ENCODE measurements at regions not wholly inside any gene's neighbourhood (a gene's known extent, or its start where the extent isn't known, plus 50 kb on each side); places are given as distances from the start of the nearest gene placed in this dataset.

DNA sequence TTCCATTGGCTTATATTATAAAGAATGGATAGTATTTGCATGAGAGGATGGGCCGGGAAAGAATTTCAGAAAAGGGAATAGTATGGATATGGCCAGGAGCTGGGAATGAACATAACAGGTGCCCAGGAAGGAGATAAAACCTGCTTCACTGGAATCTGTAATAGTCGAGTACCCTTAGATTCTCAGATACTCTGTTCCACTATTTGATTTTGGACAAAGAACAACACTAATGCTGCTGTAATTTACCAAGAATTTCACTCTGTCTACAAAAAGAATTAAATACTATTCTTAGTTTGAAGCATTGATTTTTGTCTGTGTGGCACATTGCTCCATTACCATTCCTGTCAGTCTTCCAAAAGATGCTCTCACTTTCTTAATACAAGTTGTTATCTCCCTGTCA is 718.2 kb upstream of the LRRN3 start:
- TF ChIP-seq CREB1 (IDR thresholded peaks at IDR 0.05) (no peak), CREB1 (CRISPR knock-in tag; IDR thresholded peaks at IDR 0.05) (no peak), MTF2 (CRISPR knock-in tag; IDR thresholded peaks at IDR 0.05; ENCODE audit: borderline replicate concordance) (no peak), ZNF839 (CRISPR knock-in tag; IDR thresholded peaks at IDR 0.05; ENCODE audit: borderline replicate concordance) (no peak), FOXO1 (CRISPR knock-in tag; IDR thresholded peaks at IDR 0.05) (no peak), POLR2AphosphoS5 (IDR thresholded peaks at IDR 0.05; ENCODE audit: low read depth, low read length) (no peak)
- TF ChIP-seq, protein P1, sequence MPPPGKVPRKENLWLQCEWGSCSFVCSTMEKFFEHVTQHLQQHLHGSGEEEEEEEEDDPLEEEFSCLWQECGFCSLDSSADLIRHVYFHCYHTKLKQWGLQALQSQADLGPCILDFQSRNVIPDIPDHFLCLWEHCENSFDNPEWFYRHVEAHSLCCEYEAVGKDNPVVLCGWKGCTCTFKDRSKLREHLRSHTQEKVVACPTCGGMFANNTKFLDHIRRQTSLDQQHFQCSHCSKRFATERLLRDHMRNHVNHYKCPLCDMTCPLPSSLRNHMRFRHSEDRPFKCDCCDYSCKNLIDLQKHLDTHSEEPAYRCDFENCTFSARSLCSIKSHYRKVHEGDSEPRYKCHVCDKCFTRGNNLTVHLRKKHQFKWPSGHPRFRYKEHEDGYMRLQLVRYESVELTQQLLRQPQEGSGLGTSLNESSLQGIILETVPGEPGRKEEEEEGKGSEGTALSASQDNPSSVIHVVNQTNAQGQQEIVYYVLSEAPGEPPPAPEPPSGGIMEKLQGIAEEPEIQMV (CRISPR knock-in tag; IDR thresholded peaks at IDR 0.05; ENCODE audit: low read depth): no peak
- FAIRE-seq: no peak
- CTCF ChIA-PET (ENCODE audit: low intra/inter-chr PET ratio, low total read pairs): no interaction called here
- no peak overlapping the region for H3K9ac ChIP-seq (ENCODE audit: insufficient read depth, low read depth, low read length)
- H3K4me2 ChIP-seq (ENCODE audit: low read depth, low read length): no peak overlapping the region
- H3K79me2 ChIP-seq (ENCODE audit: insufficient read depth, low read length): no peaks in the 10 kb centered on the region
- no peaks in the 10 kb centered on the region for H4K20me1 ChIP-seq (ENCODE audit: insufficient read depth, low read length)
- intact Hi-C loops (cut with micrococcal nuclease; ENCODE audit: unreplicated experiment) (no loop called here), in situ Hi-C loops (cut with HindIII; ENCODE audit: extremely low pct_ligation_motif_present, low pct_unique_long_range_greater_than_20kb) (no loop called here)
- no peak overlapping the region for H2AFZ ChIP-seq (ENCODE audit: low read length)
- no peaks in the 10 kb centered on the region for H3K9me3 ChIP-seq (ENCODE audit: low read length)
- no peak for DNase-seq (ENCODE audit: low spot score)
- ATAC-seq: no peak
- WGBS (ENCODE audit: low lambda C conversion rate): 20% methylated on average over 2 of the region's 2 CpGs
- H3K4me3 ChIP-seq (replicated peaks in 1 of 3; ENCODE audit: insufficient read depth in 1 of 3, low read depth in 2 of 3, low read length in 3 of 3): no peak overlapping the region
- H3K4me1 ChIP-seq (ENCODE audit: insufficient read depth, low read length): no peaks in the 10 kb centered on the region
- no TSS peak for BruUV-seq (replicated peaks)
- H3K36me3 ChIP-seq (replicated peaks in 1 of 2; ENCODE audit: control insufficient read depth in 1 of 2, insufficient read depth in 2 of 2, low read length in 2 of 2): no peaks in the 10 kb centered on the region
- no peaks in the 10 kb centered on the region for H3K27me3 ChIP-seq (ENCODE audit: control insufficient read depth in 1 of 2, insufficient read depth in 2 of 2, low read length in 2 of 2)
- POLR2A ChIA-PET: no interaction called here
- no peak overlapping the region for H3K27ac ChIP-seq (ENCODE audit: extremely low read length, insufficient read depth, low read length)

DNA sequence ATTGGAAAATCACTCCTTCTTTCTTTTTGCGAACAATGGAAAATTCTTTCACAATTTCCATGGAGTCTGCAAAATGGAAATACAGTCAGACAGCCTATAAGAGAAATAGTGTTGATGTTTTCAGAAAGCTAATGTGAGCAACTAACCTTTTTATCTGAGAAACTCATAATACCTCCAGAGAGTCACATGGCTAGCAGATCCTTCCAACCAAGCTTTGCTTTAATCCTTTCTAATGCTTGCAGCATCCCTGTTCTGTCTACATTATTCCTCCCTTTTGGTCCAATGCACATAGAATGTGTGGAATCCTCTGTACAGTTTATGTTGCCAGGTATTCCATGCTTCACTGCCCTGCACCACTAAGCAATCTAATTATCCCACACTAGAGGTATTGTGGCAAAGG is 717.5 kb upstream of the LRRN3 start:
- Histone ChIP-seq H3K27ac (ENCODE audit: extremely low read length, insufficient read depth, low read length) (no peak overlapping the region), H3K36me3 (replicated peaks in 1 of 2; ENCODE audit: control insufficient read depth in 1 of 2, insufficient read depth in 2 of 2, low read length in 2 of 2) (no peaks in the 10 kb centered on the region), H3K4me3 (replicated peaks in 1 of 3; ENCODE audit: insufficient read depth in 1 of 3, low read depth in 2 of 3, low read length in 3 of 3) (no peak overlapping the region), H3K4me2 (ENCODE audit: low read depth, low read length) (no peak overlapping the region), H3K27me3 (ENCODE audit: control insufficient read depth in 1 of 2, insufficient read depth in 2 of 2, low read length in 2 of 2) (no peaks in the 10 kb centered on the region), H3K9ac (ENCODE audit: insufficient read depth, low read depth, low read length) (no peak overlapping the region), H2AFZ (ENCODE audit: low read length) (no peak overlapping the region), H4K20me1 (ENCODE audit: insufficient read depth, low read length) (no peaks in the 10 kb centered on the region), H3K4me1 (ENCODE audit: insufficient read depth, low read length) (no peaks in the 10 kb centered on the region), H3K79me2 (ENCODE audit: insufficient read depth, low read length) (no peaks in the 10 kb centered on the region), H3K9me3 (ENCODE audit: low read length) (no peaks in the 10 kb centered on the region)
- in situ Hi-C loops (cut with HindIII; ENCODE audit: extremely low pct_ligation_motif_present, low pct_unique_long_range_greater_than_20kb): no loop called here
- ATAC-seq (no peak), DNase-seq (ENCODE audit: low spot score) (no peak), FAIRE-seq (no peak)
- no peak for TF ChIP-seq ZNF607 (CRISPR knock-in tag; IDR thresholded peaks at IDR 0.05; ENCODE audit: borderline replicate concordance)
- CTCF ChIA-PET (ENCODE audit: low intra/inter-chr PET ratio, low total read pairs): no interaction called here
- POLR2A ChIA-PET: no interaction called here
- WGBS (ENCODE audit: low lambda C conversion rate): 0% methylated on average over 1 of the region's 1 CpG
- no TSS peak for BruUV-seq (replicated peaks)
- intact Hi-C loops (cut with micrococcal nuclease; ENCODE audit: unreplicated experiment): no loop called here
